ENCODE measurements at regions not wholly inside any gene's neighbourhood (a gene's known extent, or its start where the extent isn't known, plus 50 kb on each side); places are given as distances from the start of the nearest gene placed in this dataset.

DNA sequence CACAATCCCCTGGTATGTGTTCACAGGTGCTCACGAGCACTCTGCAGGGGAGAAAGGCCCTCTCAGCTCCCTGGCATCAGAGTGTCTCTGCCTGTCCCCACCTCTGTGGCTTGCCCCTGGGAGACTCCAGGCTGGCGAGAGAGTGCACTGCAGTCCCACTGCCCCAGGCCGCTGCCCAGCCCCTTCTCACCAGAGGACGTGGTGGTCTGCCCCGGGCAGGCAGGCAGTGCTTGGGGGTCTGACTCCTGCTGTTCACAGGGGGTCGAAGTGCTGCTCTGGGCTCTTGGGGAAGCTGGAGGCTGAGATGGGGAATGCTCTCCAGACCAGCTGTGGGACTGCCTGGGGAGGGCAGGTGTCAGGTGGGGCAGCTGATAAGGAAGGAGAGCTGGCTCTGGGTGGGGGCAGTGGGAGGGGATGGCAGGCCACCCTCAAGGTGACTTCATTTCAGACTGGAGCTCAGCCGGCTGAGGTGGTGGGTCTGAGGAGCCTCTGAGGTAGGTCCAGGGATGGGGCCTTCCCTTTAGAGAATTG, 151.0 kb upstream of the B3GAT1 start:
- Histone ChIP-seq H3K36me3 (ENCODE audit: control insufficient read depth in 2 of 2, insufficient read depth in 2 of 2, low read length in 2 of 2) (no peaks in the 10 kb centered on the region), H3K4me1 (ENCODE audit: control insufficient read depth, insufficient read depth, low read length) (no peaks in the 10 kb centered on the region), H3K4me3 (ENCODE audit: low read length in 2 of 2) (no peak overlapping the region), H3K27me3 (ENCODE audit: control insufficient read depth in 1 of 2, insufficient read depth in 2 of 2, low read length in 2 of 2) (peaks cover 0 to 3% of the 10 kb centered on the region in 2 donors), H3K9me3 (ENCODE audit: control insufficient read depth in 2 of 2, low read length in 2 of 2) (no peaks in the 10 kb centered on the region), H3K27ac (ENCODE audit: low read length) (no peak overlapping the region), H3K9ac (ENCODE audit: low read length in 2 of 2) (no peak overlapping the region)

- Histone ChIP-seq H3K27me3 (ENCODE audit: control insufficient read depth in 1 of 2, insufficient read depth in 2 of 2, low read length in 2 of 2) (peaks cover 0 to 3% of the 10 kb centered on the region in 2 donors), H3K4me1 (ENCODE audit: control insufficient read depth, insufficient read depth, low read length) (no peaks in the 10 kb centered on the region), H3K4me3 (ENCODE audit: low read length in 2 of 2) (no peak overlapping the region), H3K27ac (ENCODE audit: low read length) (no peak overlapping the region), H3K9me3 (ENCODE audit: control insufficient read depth in 2 of 2, low read length in 2 of 2) (no peaks in the 10 kb centered on the region), H3K9ac (ENCODE audit: low read length in 2 of 2) (no peak overlapping the region), H3K36me3 (ENCODE audit: control insufficient read depth in 2 of 2, insufficient read depth in 2 of 2, low read length in 2 of 2) (no peaks in the 10 kb centered on the region)
Observed at GRCh38 chr11:134562196-134562595, 150.2 kb upstream of the B3GAT1 start.

DNA sequence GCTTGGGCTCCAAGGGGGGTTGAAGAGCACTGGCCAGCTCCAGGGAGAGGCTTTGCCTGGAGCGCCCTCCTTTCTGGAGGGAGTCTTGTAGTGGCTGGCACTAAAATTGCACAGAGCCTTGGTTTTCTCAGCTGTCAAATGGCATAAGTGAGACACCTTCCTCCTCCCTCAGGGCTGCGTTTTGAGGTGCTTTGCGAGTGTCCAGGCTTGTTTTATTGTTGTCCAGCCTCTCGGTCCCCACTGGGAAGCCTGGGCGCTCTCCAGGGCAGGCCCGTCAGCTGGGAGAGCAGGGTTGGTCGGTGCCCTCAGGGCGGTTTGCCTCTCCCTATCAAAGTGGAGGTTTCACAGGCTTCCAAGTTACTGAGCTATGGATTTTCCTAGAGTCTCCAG, 149.3 kb upstream of the B3GAT1 start:
- no peak overlapping the region for H3K4me3 ChIP-seq (ENCODE audit: low read length in 2 of 2)
- H3K9ac ChIP-seq (ENCODE audit: low read length in 2 of 2), result no peak overlapping the region
- H3K27ac ChIP-seq (ENCODE audit: low read length), result no peak overlapping the region
- H3K36me3 ChIP-seq (ENCODE audit: control insufficient read depth in 2 of 2, insufficient read depth in 2 of 2, low read length in 2 of 2), result no peaks in the 10 kb centered on the region
- H3K9me3 ChIP-seq (ENCODE audit: control insufficient read depth in 2 of 2, low read length in 2 of 2), result no peaks in the 10 kb centered on the region
- peaks cover 0 to 3% of the 10 kb centered on the region in 2 donors for H3K27me3 ChIP-seq (ENCODE audit: control insufficient read depth in 1 of 2, insufficient read depth in 2 of 2, low read length in 2 of 2)
- H3K4me1 ChIP-seq (ENCODE audit: control insufficient read depth, insufficient read depth, low read length), result no peaks in the 10 kb centered on the region

DNA sequence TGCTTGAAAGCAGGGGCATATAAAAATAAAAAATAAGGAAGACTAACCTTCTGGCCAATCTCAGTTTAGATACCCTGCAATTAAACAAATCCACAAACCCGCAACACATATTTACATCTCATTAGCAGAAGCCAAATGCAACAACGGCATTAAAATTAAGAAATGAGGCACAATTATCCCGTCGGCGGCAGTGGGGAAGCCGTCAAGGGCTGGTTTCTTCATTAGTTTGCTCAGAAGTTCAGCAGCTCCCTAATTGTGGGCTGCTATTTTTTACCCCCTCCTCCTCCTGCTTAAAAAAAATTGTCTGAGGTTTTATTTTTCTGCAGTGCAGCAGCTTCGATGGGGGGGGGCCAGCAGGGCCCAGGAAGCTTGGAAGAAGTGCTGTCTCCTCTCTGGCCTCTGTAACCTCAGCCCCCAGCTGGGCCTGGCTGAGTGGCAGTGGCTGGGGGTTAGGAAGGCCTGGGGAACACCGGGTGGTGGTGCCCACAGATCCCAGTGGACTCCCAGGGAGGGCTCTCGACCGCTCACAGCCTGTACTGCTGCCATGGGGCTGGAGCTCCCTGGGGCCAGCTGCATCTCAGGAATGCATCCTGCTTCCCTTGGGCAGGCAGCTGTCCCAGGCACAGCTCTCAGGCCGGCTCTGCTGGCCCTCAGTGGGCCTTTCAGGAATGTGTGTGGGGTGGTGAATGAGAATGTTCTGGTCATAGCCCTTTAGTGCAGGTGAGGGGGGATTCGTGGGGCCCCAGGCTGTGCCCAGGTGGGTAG, 148.7 kb upstream of the B3GAT1 start:
- Histone ChIP-seq H3K9me3 (ENCODE audit: control insufficient read depth in 2 of 2, low read length in 2 of 2) (no peaks in the 10 kb centered on the region), H3K27ac (ENCODE audit: low read length) (no peak overlapping the region), H3K4me1 (ENCODE audit: control insufficient read depth, insufficient read depth, low read length) (no peaks in the 10 kb centered on the region), H3K9ac (ENCODE audit: low read length in 2 of 2) (no peak overlapping the region), H3K4me3 (ENCODE audit: low read length in 2 of 2) (no peak overlapping the region), H3K36me3 (ENCODE audit: control insufficient read depth in 2 of 2, insufficient read depth in 2 of 2, low read length in 2 of 2) (no peaks in the 10 kb centered on the region), H3K27me3 (ENCODE audit: control insufficient read depth in 1 of 2, insufficient read depth in 2 of 2, low read length in 2 of 2) (peaks cover 0 to 3% of the 10 kb centered on the region in 2 donors)

- H3K27me3 ChIP-seq (ENCODE audit: control insufficient read depth in 1 of 2, insufficient read depth in 2 of 2, low read length in 2 of 2), result peaks cover 0 to 3% of the 10 kb centered on the region in 2 donors
- no peak overlapping the region for H3K27ac ChIP-seq (ENCODE audit: low read length)
- no peak overlapping the region for H3K9ac ChIP-seq (ENCODE audit: low read length in 2 of 2)
- H3K4me3 ChIP-seq (ENCODE audit: low read length in 2 of 2), result no peak overlapping the region
- H3K9me3 ChIP-seq (ENCODE audit: control insufficient read depth in 2 of 2, low read length in 2 of 2), result no peaks in the 10 kb centered on the region
- no peaks in the 10 kb centered on the region for H3K36me3 ChIP-seq (ENCODE audit: control insufficient read depth in 2 of 2, insufficient read depth in 2 of 2, low read length in 2 of 2)
- no peaks in the 10 kb centered on the region for H3K4me1 ChIP-seq (ENCODE audit: control insufficient read depth, insufficient read depth, low read length)
Observed at GRCh38 chr11:134560066-134560465, 148.0 kb upstream of the B3GAT1 start.

DNA sequence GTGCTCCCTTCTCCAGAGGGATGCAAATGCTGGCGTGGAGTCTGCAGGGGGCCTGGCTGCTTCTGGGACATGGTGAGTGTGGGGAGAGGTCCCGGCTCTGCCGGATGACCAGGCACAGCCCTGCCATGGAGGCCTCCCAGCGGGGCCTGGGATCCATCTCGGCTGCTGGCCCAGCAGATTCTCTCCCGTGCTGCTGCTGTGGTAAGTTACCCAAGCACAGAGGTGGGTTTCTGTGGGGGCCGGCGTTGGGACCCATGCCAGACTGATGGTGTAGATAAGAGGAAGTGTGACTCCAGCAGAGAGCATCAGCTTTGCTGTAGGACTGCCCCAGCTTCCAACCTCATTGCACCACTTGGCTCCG, 147.5 kb upstream of the B3GAT1 start:
- Histone ChIP-seq H3K36me3 (ENCODE audit: control insufficient read depth in 2 of 2, insufficient read depth in 2 of 2, low read length in 2 of 2) (no peaks in the 10 kb centered on the region), H3K9me3 (ENCODE audit: control insufficient read depth in 2 of 2, low read length in 2 of 2) (no peaks in the 10 kb centered on the region), H3K27me3 (ENCODE audit: control insufficient read depth in 1 of 2, insufficient read depth in 2 of 2, low read length in 2 of 2) (peaks cover 0 to 3% of the 10 kb centered on the region in 2 donors), H3K9ac (ENCODE audit: low read length in 2 of 2) (no peak overlapping the region), H3K27ac (ENCODE audit: low read length) (no peak overlapping the region), H3K4me1 (ENCODE audit: control insufficient read depth, insufficient read depth, low read length) (no peaks in the 10 kb centered on the region), H3K4me3 (ENCODE audit: low read length in 2 of 2) (no peak overlapping the region)

- no peak overlapping the region for H3K4me3 ChIP-seq (ENCODE audit: low read length in 2 of 2)
- H3K9me3 ChIP-seq (ENCODE audit: control insufficient read depth in 2 of 2, low read length in 2 of 2), result no peaks in the 10 kb centered on the region
- H3K4me1 ChIP-seq (ENCODE audit: control insufficient read depth, insufficient read depth, low read length), result no peaks in the 10 kb centered on the region
- H3K9ac ChIP-seq (ENCODE audit: low read length in 2 of 2), result no peak overlapping the region
- H3K36me3 ChIP-seq (ENCODE audit: control insufficient read depth in 2 of 2, insufficient read depth in 2 of 2, low read length in 2 of 2), result no peaks in the 10 kb centered on the region
- H3K27ac ChIP-seq (ENCODE audit: low read length), result no peak overlapping the region
- H3K27me3 ChIP-seq (ENCODE audit: control insufficient read depth in 1 of 2, insufficient read depth in 2 of 2, low read length in 2 of 2), result peaks cover 0 to 3% of the 10 kb centered on the region in 2 donors
Observed at GRCh38 chr11:134558916-134559601, 147.0 kb upstream of the B3GAT1 start.

GRCh38 chr11:134558258-134558835, 146.3 kb upstream of the B3GAT1 start:
- no peaks in the 10 kb centered on the region for H3K4me1 ChIP-seq (ENCODE audit: control insufficient read depth, insufficient read depth, low read length)
- no peak overlapping the region for H3K27ac ChIP-seq (ENCODE audit: low read length)
- H3K36me3 ChIP-seq (ENCODE audit: control insufficient read depth in 2 of 2, insufficient read depth in 2 of 2, low read length in 2 of 2), result no peaks in the 10 kb centered on the region
- peaks cover 0 to 3% of the 10 kb centered on the region in 2 donors for H3K27me3 ChIP-seq (ENCODE audit: control insufficient read depth in 1 of 2, insufficient read depth in 2 of 2, low read length in 2 of 2)
- H3K9ac ChIP-seq (ENCODE audit: low read length in 2 of 2), result no peak overlapping the region
- H3K9me3 ChIP-seq (ENCODE audit: control insufficient read depth in 2 of 2, low read length in 2 of 2), result no peaks in the 10 kb centered on the region
- no peak overlapping the region for H3K4me3 ChIP-seq (ENCODE audit: low read length in 2 of 2)

GRCh38 chr11:134557571-134558257, 145.7 kb upstream of the B3GAT1 start:
- H3K4me3 ChIP-seq (ENCODE audit: low read length in 2 of 2), result no peak overlapping the region
- no peak overlapping the region for H3K27ac ChIP-seq (ENCODE audit: low read length)
- no peaks in the 10 kb centered on the region for H3K4me1 ChIP-seq (ENCODE audit: control insufficient read depth, insufficient read depth, low read length)
- no peak overlapping the region for H3K9ac ChIP-seq (ENCODE audit: low read length in 2 of 2)
- H3K36me3 ChIP-seq (ENCODE audit: control insufficient read depth in 2 of 2, insufficient read depth in 2 of 2, low read length in 2 of 2), result no peaks in the 10 kb centered on the region
- no peaks in the 10 kb centered on the region for H3K9me3 ChIP-seq (ENCODE audit: control insufficient read depth in 2 of 2, low read length in 2 of 2)
- H3K27me3 ChIP-seq (ENCODE audit: control insufficient read depth in 1 of 2, insufficient read depth in 2 of 2, low read length in 2 of 2), result peaks cover 0 to 3% of the 10 kb centered on the region in 2 donors

- H3K4me3 ChIP-seq (ENCODE audit: low read length in 2 of 2), result no peak overlapping the region
- no peaks in the 10 kb centered on the region for H3K9me3 ChIP-seq (ENCODE audit: control insufficient read depth in 2 of 2, low read length in 2 of 2)
- H3K27ac ChIP-seq (ENCODE audit: low read length), result no peak overlapping the region
- no peaks in the 10 kb centered on the region for H3K36me3 ChIP-seq (ENCODE audit: control insufficient read depth in 2 of 2, insufficient read depth in 2 of 2, low read length in 2 of 2)
- H3K4me1 ChIP-seq (ENCODE audit: control insufficient read depth, insufficient read depth, low read length), result no peaks in the 10 kb centered on the region
- peaks cover 0 to 3% of the 10 kb centered on the region in 2 donors for H3K27me3 ChIP-seq (ENCODE audit: control insufficient read depth in 1 of 2, insufficient read depth in 2 of 2, low read length in 2 of 2)
- no peak overlapping the region for H3K9ac ChIP-seq (ENCODE audit: low read length in 2 of 2)
Observed at GRCh38 chr11:134556186-134556585, 144.1 kb upstream of the B3GAT1 start.

Measured in stomach smooth muscle (tissue), 2 donors.